ENCODE measurements at regions not wholly inside any gene's neighbourhood (a gene's known extent, or its start where the extent isn't known, plus 50 kb on each side); places are given as distances from the start of the nearest gene placed in this dataset.

DNA sequence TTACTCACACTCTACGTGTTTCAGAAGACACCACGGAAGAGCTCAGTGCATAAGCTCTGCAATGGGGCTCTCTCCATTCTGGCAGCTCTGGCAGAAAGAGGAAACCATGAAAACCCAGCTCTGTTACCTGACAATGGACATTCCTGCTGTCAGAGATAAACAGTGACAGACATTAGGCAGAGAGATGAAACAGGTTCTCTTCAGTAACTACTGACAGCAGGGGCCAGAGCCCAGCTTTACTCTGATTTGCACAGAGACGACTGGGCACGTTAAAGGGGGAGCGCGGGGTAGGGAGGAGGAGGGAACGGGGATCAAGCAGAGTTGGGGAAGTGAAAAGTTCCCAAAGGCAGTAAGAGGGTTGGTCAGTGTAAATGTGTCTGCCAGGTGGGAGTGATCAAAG lies 206.1 kb downstream of the RAMP3 start:
- TF ChIP-seq, protein P1, sequence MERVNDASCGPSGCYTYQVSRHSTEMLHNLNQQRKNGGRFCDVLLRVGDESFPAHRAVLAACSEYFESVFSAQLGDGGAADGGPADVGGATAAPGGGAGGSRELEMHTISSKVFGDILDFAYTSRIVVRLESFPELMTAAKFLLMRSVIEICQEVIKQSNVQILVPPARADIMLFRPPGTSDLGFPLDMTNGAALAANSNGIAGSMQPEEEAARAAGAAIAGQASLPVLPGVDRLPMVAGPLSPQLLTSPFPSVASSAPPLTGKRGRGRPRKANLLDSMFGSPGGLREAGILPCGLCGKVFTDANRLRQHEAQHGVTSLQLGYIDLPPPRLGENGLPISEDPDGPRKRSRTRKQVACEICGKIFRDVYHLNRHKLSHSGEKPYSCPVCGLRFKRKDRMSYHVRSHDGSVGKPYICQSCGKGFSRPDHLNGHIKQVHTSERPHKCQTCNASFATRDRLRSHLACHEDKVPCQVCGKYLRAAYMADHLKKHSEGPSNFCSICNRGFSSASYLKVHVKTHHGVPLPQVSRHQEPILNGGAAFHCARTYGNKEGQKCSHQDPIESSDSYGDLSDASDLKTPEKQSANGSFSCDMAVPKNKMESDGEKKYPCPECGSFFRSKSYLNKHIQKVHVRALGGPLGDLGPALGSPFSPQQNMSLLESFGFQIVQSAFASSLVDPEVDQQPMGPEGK (CRISPR knock-in tag; IDR thresholded peaks at IDR 0.05; ENCODE audit: borderline replicate concordance) = no peak
- TF ChIP-seq CSDC2 (CRISPR knock-in tag; IDR thresholded peaks at IDR 0.05) = no peak
- TF ChIP-seq RARB (CRISPR knock-in tag; IDR thresholded peaks at IDR 0.05) = no peak
- no peak for TF ChIP-seq ZFP3 (CRISPR knock-in tag; IDR thresholded peaks at IDR 0.05)
- TF ChIP-seq, protein P2, sequence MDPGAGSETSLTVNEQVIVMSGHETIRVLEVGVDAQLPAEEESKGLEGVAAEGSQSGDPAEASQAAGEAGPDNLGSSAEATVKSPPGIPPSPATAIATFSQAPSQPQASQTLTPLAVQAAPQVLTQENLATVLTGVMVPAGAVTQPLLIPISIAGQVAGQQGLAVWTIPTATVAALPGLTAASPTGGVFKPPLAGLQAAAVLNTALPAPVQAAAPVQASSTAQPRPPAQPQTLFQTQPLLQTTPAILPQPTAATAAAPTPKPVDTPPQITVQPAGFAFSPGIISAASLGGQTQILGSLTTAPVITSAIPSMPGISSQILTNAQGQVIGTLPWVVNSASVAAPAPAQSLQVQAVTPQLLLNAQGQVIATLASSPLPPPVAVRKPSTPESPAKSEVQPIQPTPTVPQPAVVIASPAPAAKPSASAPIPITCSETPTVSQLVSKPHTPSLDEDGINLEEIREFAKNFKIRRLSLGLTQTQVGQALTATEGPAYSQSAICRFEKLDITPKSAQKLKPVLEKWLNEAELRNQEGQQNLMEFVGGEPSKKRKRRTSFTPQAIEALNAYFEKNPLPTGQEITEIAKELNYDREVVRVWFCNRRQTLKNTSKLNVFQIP (CRISPR knock-in tag; IDR thresholded peaks at IDR 0.05; ENCODE audit: borderline replicate concordance, low read depth) = no peak
- no peak for TF ChIP-seq ZNF8 (CRISPR knock-in tag; IDR thresholded peaks at IDR 0.05)
- TF ChIP-seq ISL1 (CRISPR knock-in tag; IDR thresholded peaks at IDR 0.05) = no peak
- no peak for TF ChIP-seq SNAI2 (CRISPR knock-in tag; IDR thresholded peaks at IDR 0.05)
- no peak for TF ChIP-seq ZFP30 (CRISPR knock-in tag; IDR thresholded peaks at IDR 0.05)
- no peak for TF ChIP-seq ZC3H10 (CRISPR knock-in tag; IDR thresholded peaks at IDR 0.05)
- TF ChIP-seq, protein P3, sequence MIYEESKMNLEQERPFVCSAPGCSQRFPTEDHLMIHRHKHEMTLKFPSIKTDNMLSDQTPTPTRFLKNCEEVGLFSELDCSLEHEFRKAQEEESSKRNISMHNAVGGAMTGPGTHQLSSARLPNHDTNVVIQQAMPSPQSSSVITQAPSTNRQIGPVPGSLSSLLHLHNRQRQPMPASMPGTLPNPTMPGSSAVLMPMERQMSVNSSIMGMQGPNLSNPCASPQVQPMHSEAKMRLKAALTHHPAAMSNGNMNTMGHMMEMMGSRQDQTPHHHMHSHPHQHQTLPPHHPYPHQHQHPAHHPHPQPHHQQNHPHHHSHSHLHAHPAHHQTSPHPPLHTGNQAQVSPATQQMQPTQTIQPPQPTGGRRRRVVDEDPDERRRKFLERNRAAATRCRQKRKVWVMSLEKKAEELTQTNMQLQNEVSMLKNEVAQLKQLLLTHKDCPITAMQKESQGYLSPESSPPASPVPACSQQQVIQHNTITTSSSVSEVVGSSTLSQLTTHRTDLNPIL (CRISPR knock-in tag; IDR thresholded peaks at IDR 0.05; ENCODE audit: low read depth) = no peak
- TF ChIP-seq ESRRG (CRISPR knock-in tag; IDR thresholded peaks at IDR 0.05) = no peak
- TF ChIP-seq ARNTL (CRISPR knock-in tag; IDR thresholded peaks at IDR 0.05; ENCODE audit: borderline replicate concordance, low read depth) = no peak

Measured in SK-N-SH treated with all-trans-retinoic acid at 6 μM for 48 hours (cell line).